Right ventricle myocardium inferior (tissue), 1 donor: ENCODE measurements at regions not wholly inside any gene's neighbourhood (a gene's known extent, or its start where the extent isn't known, plus 50 kb on each side); places are given as distances from the start of the nearest gene placed in this dataset.
"Not testable (repeated sequence)": the region's sequence is repeated elsewhere in the genome, so short reads cannot be mapped to it uniquely, and the experiment has no call there.

ENCODE experiments used
- ATAC-seq: fragments of 200-7000 bp; cut with Tn5 transposase; one replicate; pipeline ENCODE4 v1.9.1; 2020; ENCODE audit warnings: mild to moderate bottlenecking, moderate library complexity
- DNase-seq: peaks from one replicate; pipeline ENCODE4 v3.0.0; 2021; ENCODE audit errors: missing footprints
- intact Hi-C: fragments of 100-400 bp; cut with DNase I; formaldehyde crosslinking; loops from one replicate; pipeline ENCODE4 v1.11.0; 2022
- donor health status: DM: no; HTN: yes; CAD: no; lungs with severe emphysema.

- no peak for ATAC-seq
- intact Hi-C loops, result no loop called here
- no peak for DNase-seq
These were observed 131.1 kb downstream of the TMEM114 start for GRCh38 chr16:8459085-8459733.

GRCh38 chr16:8458481-8459046 lies 131.7 kb downstream of the TMEM114 start:
- no peak for DNase-seq
- no peak for ATAC-seq
- intact Hi-C loops, result no loop called here

GRCh38 chr16:8453359-8453758 lies 137.0 kb downstream of the TMEM114 start:
- ATAC-seq (no peak), DNase-seq (no peak)
- intact Hi-C loops, result no loop called here

GRCh38 chr16:8452941-8453340 lies 137.4 kb downstream of the TMEM114 start:
- intact Hi-C loops, result no loop called here
- no peak for DNase-seq

DNA sequence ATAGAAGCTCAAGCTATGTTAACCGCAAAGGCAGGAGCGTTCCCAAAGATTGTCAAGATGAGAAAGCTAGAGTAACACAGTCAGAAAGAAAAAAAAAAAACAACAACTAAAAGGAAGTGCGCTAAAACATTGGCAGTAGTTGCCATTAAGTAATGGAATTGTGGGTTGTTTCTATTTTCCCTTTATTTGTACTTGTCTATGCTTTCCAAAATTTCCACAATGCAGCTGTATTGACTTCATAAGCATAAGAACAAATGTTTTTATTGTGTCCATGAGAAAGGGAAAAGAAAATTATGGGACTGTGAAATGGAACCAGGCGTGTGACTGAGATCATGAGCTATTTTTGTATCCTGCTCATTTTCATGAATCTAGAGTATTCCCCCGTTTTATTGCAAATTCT lies 153.4 kb downstream of the TMEM114 start:
- no peak for ATAC-seq
- intact Hi-C loops, result no loop called here

More at GRCh38 chr16:8452941-8453340, 137.4 kb downstream of the TMEM114 start:
- no peak for ATAC-seq

GRCh38 chr16:8431783-8432182 lies 158.5 kb downstream of the TMEM114 start:
- DNase-seq (no peak), ATAC-seq (no peak)
- intact Hi-C loops, result no loop called here

More for the DNA sequence above, 153.4 kb downstream of the TMEM114 start:
- DNase-seq, result no peak

GRCh38 chr16:8430401-8430800 lies 159.9 kb downstream of the TMEM114 start:
- intact Hi-C loops, result no loop called here
- DNase-seq (no peak), ATAC-seq (no peak)

DNA sequence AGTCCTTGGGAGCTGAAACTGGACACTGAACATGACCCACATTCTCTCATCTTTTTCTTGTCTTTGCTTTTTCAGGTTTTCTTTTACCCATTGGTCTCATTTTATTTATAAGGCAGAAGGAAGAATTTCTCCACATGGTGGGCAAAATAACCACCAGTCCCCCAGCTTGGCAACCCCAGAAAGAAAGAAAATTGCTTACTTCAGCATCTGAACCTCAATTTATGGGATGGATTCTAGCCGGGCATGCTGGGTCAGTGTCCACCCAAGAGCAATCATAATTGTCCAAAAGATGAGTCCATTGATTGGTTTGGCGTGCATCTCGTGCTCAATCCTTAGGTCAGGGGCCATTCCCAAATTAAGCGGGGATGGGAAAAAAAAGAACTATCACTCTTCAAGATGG lies 163.7 kb downstream of the TMEM114 start:
- DNase-seq (no peak), ATAC-seq (no peak)
- intact Hi-C loops, result no loop called here

DNA sequence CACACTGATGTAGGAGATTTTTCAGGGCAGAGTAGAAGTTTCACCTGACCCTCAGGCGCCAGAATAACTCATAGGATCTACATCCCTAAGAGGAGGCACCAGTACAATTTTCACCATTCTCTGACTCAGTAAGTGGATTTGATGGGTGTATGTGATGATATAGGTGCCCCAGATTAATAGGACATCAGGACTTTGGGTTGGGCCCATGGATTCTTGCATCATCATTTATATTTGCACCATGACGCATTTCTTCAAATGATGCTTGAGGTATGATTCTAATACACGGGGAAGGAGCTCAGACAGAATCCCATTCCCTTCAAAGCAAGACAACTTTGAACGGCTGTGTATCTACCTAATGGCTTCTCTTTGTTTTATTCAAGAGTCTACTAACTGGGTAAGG lies 173.2 kb downstream of the TMEM114 start:
- ATAC-seq (no peak), DNase-seq (no peak)
- intact Hi-C loops, result no loop called here

GRCh38 chr16:8408855-8409567 lies 181.3 kb downstream of the TMEM114 start:
- no peak for DNase-seq
- intact Hi-C loops, result no loop called here
- no peak for ATAC-seq

GRCh38 chr16:8407351-8407750 lies 183.0 kb downstream of the TMEM114 start:
- DNase-seq, result no peak
- intact Hi-C loops, result no loop called here
- ATAC-seq, result no peak

- DNase-seq (no peak), ATAC-seq (no peak)
- intact Hi-C loops, result no loop called here
These were observed 186.1 kb downstream of the TMEM114 start for GRCh38 chr16:8403978-8404749.

DNA sequence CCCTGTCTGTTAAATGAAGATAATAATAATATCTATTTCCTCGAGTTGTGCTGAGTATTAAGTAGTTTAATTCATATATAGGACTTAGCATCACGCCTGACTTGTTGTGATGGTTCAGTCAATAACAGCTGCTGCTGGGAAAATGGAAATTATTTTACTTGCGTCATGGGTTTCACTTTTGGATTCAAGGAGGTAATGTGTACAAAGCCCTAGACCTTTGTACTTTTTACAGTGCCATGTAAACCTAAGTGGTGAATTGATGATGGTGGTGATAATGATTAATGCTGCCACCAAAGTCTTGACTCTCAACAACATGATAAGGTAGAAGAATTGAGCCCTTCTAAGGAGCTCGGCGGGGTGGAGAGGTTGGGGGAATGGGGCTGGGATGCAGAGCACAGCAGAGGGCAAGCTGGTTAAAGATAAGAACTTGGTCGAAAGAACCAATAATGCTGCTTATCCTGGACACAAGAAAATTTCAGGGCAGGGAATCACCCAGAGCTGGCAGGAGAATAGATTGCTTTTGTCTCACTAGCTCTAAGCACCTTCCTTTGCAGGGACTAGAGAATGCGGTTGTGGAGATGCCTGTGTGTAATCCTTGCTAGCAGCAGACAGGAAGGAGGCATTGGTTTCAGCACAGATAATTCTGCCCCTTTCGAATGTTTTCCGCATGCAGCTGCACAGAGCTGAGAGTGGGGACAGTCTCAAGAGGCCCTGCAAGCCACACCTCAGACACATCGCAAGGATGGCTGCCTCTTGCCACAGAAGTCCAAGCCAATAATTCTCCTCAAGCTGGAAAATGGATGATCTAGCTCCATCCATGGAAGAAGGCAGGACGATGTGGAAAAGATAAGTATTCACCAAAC lies 187.1 kb downstream of the TMEM114 start:
- DNase-seq (no peak), ATAC-seq (no peak)
- intact Hi-C loops, result no loop called here

GRCh38 chr16:8400683-8401082 lies 189.6 kb downstream of the TMEM114 start:
- DNase-seq, ATAC-seq, intact Hi-C loops: not testable (repeated sequence)

DNA sequence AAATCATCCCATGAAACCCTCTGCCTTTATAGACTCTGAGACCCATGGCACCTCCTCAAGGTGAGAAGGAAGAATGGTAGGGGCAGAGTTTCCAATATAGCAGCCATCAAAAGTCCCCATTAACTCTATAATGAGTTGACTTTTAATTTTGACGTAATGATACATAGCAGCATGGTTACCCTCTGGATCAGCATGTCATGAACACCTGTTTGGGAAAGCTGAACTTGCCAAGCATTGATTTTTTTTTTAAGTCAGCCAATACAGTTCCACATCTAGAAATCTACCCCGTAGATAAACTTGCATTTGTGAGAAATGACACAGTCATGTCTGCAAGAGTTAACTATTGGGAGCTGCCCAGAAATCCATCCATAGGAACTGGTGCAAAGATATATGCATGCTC lies 191.8 kb downstream of the TMEM114 start:
- ATAC-seq (no peak), DNase-seq (no peak)
- intact Hi-C loops, result no loop called here

DNA sequence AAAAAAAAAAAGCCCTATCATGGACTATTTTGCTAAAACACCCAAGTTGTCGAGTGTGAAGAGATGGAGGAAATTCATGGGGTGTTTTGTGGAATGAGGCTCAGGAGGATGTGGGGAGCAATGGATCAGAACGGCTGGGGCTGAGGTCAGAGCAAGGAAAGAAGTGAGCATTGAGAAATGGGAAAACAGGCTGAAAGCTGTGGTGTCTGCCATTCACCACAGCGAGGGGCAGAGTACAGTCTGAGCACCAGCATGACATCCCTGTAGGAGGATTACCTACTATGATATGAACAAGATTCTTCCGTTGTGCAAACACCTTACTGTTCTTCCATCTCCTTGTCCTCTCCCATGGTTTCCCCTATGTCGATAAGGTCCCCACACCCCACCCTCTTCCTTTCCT lies 193.1 kb downstream of the TMEM114 start:
- no peak for ATAC-seq
- intact Hi-C loops, result no loop called here

DNA sequence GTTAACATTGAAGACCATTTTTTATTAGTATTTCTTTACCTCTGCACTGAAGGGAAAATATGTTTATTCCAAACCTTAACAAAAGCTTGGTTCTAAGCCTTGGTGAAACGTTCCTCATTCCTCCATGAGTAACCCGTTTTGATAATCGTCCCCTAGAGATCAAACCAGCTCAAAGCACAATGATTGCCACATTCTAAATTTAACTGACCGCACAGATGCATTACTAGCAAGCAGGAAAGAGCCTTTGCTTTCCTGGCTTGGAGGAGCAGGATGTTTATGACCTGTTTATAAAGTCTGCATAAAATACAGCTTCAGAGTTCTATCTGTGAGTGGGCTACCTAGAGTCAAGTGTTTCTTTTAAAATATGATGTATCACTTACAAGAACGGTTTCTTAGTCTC lies 193.8 kb downstream of the TMEM114 start:
- no peak for DNase-seq
- intact Hi-C loops, result no loop called here
- ATAC-seq, result no peak

More for the DNA sequence above, 193.1 kb downstream of the TMEM114 start:
- DNase-seq, result no peak

- ATAC-seq (no peak), DNase-seq (no peak)
- intact Hi-C loops, result no loop called here
These were observed 199.1 kb downstream of the TMEM114 start for GRCh38 chr16:8391257-8391656.

GRCh38 chr16:8388684-8389083 lies 201.6 kb downstream of the TMEM114 start:
- ATAC-seq (no peak), DNase-seq (no peak)
- intact Hi-C loops, result no loop called here
